Embryonic facial prominence (tissue), 1 donor: ENCODE measurements at regions not wholly inside any gene's neighbourhood (a gene's known extent, or its start where the extent isn't known, plus 50 kb on each side); places are given as distances from the start of the nearest gene placed in this dataset.

Experiments used
- DNase-seq: peaks from one replicate; pipeline ENCODE4 v3.0.0-alpha.2; 2016; ENCODE audit errors: extremely low spot score

GRCh38 chr18:59758106-59758505, 60.9 kb upstream of the CCBE1 start:
- no peak for DNase-seq

GRCh38 chr18:59752666-59753065, 55.4 kb upstream of the CCBE1 start:
- DNase-seq = no peak

GRCh38 chr18:59751186-59751585, 54.0 kb upstream of the CCBE1 start:
- DNase-seq = no peak

GRCh38 chr18:59748628-59749360, 51.6 kb upstream of the CCBE1 start:
- no peak for DNase-seq
